Middle frontal gyrus (tissue), 1 donor: ENCODE measurements at regions not wholly inside any gene's neighbourhood (a gene's known extent, or its start where the extent isn't known, plus 50 kb on each side); places are given as distances from the start of the nearest gene placed in this dataset.

Source experiments
- DNase-seq: peaks from one replicate; pipeline ENCODE4 v3.0.0-alpha.2; 2015; ENCODE audit warnings: low spot score; ENCODE audit errors: extremely low spot score

- no peak for DNase-seq
These were observed 399.8 kb downstream of the HTR7 start for GRCh38 chr10:90458054-90458453.

DNA sequence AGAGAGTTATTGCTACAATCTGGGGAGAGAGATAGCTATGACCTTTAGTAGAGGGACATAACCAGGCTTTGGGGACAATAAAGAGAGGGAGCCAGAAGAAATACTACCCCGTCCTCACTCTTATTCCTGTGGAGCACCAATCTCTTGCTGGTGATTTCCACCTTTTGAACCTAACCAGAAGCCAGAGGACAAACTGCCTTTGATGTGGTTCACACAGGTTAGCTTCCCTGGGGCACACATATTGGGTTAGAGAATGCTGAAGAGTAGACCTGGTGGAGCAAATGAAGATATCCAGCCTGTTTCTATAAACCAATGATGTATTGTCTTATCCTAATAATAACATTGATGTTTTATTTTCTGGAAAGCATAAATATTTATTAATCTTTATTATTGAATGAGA is 399.3 kb downstream of the HTR7 start:
- DNase-seq = no peak

- no peak for DNase-seq
These were observed 396.2 kb downstream of the HTR7 start for GRCh38 chr10:90461437-90462155.

- DNase-seq = no peak
These were observed 394.9 kb downstream of the HTR7 start for GRCh38 chr10:90462749-90463470.

DNA sequence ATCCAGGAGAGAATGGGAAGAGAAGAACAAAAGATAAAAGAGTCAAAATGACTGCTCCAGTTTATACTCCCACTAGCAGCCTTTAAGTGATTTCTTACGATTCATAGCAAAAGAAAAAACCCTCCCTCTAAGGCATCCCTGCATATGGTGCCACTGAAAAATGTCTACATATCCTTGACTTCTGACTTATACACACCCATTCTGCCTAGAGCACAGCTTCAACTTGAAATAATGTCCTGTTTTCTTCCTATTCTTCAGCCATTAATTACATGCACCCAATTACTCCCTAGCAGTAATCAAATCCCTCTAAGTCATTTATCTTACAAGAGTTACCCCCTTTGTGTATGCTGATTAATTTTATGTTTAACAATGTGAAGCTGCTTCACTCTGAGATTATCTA is 393.5 kb downstream of the HTR7 start:
- no peak for DNase-seq

- DNase-seq = no peak
These were observed 386.9 kb downstream of the HTR7 start for GRCh38 chr10:90470966-90471365.

DNA sequence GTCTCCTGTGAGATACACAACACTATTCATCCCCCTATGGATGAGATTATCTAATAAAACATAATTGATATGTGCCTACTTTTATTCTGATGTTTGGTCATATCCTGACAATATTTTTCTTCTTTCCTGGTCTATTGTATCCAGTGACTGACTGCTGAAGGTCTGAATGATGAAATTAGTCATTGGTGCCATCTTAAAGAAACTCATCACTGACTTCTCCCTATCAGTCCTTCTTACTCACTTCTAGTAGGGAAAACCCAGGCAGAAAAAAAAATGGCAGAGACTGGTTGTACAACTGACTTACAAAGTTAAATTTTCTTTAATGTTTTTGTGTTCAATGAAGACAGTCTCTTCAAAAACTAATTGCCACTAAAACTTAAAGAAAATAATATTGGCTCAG is 377.4 kb downstream of the HTR7 start:
- no peak for DNase-seq

DNA sequence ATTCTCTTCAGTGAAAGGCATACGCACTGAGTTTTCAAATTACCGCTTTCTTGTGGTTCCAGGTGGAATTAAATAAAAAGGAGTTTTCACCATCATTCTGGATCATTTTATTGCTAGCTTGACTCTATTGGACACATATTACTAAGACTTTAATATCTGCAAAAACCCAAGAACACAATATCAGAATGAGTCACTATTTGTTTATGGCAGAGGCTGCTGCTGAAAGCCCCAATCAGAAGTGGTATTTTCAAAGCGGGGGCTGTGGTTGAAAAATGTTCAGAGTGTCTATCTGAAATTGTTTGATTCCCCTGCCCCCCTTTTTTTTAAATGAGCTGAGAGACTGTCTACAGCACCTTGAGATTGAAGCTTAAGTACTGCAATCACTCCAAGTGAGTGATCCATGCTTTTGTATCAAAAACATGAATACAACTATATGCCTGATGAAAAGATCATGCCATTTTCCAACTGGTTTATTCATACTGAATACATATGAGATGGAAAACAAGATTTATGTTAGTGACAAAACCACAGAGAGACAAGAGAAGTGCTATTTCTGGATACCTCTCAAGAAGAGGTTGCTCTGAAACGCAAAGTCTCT is 376.4 kb downstream of the HTR7 start:
- no peak for DNase-seq

- DNase-seq = no peak
These were observed 373.3 kb downstream of the HTR7 start for GRCh38 chr10:90484518-90484917.

GRCh38 chr10:90494183-90494582 is 363.7 kb downstream of the HTR7 start:
- DNase-seq = no peak

DNA sequence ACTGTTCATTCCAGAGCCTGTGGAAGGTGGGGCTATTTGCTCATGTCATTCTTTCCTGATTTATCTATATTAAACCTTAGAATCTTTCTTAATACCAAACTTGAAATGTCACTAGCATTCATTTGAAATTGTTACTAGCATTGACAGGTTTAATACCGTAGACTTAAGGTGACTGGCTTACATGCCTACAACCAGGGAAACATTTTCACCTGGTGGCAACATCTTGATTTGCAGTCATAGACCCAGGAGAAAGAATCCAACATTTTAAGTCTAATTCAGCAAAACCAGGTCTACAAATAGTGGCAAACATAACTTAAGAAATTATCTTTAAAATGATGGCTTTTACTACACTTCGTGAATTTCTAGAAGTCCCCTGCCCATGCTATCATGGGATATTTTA is 353.7 kb downstream of the HTR7 start:
- DNase-seq = no peak

- no peak for DNase-seq
These were observed 331.1 kb downstream of the HTR7 start for GRCh38 chr10:90526721-90527120.

DNA sequence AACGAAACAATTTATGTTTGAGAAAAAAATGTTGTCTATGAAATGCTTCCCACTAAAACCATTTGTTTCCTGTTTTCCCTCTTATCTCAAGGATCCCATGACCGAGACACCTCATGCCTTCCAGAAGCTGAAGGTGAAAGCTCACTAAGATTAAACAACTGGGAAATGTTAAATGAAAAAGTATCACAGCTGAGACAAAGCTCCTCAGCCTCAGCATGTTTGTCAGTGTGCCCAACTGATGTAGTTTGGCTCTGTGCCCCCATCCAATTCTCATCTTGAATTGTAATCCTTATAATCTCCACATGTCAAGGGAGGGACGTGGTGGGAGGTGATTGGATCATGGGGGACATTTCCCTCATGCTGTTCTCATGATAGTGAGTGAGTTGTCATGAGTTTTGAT is 327.3 kb downstream of the HTR7 start:
- DNase-seq = no peak

GRCh38 chr10:90557385-90557784 is 300.5 kb downstream of the HTR7 start:
- no peak for DNase-seq

DNA sequence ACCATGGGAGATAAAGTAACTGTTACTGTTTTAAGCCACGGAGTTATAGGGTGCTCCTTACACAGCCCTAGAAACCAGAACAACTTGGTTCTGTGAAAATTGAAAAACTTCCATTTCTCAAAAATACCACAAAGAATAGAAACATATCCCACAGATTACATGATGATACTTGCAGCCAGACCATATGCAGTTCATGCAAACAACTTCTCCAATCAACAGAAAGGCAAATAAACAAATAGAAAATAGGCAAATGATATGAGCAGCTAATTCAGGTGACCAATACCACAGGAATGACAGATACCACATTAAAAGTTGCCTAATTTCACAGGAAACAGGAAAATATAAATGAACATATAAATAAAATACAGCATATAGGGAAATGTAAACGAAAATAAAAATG is 297.5 kb downstream of the HTR7 start:
- no peak for DNase-seq

DNA sequence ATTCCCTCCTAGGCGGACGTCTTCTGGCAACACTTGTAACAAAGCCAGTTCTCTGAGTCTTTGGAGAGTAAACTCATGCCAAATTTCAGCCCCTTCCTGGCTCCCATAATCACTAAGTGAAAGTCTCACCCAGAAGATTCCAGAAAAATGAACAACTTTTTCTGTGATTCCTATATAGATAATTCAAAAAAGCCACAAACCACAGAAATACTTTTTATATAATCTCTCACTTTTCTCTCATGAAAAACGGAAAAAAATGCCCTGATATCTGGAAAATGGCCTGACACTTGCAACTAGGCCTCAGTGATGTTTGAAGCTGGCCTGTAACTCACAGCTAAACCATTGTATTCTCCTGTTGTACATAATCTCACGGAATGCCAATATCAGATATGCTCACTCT is 296.2 kb downstream of the HTR7 start:
- no peak for DNase-seq

- DNase-seq = no peak
These were observed 286.2 kb downstream of the HTR7 start for GRCh38 chr10:90571481-90572258.

DNA sequence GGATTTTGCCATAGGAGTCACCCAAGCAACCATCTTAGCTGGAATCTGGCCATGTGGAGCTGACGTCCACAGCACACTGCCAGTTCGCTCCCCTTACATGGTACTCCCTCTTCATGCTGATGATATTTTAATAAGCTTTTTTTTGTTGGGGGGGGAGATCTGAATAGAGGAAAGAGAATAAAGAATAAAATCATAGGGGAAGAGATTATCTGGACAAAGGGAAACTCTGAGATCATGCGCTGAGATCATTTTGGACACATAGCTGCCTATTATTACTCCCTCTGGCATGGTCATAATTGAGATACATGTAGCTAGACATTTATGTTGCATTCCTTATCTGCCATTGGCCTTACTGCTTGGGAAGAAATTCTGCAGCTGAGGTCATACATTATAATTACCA is 282.7 kb downstream of the HTR7 start:
- no peak for DNase-seq

DNA sequence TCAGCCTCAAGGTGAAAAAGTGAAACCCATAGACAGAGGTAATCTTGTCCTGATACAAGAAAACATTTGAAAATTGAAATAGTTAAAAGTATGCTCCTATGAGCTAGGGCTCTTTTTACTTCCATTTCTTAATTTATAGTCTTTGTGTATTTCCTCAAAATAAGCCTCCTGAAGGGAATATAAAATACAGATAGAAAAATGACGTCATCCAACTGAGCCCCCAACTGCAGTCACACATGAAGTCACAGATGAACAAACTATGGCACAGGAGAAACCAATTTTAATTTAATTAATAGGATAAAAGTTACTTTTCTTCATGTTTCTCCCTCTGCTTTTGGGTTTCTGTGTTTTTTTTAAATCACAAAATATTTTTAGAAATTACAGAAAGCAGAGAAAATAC is 280.3 kb downstream of the HTR7 start:
- DNase-seq = no peak

- DNase-seq = no peak
These were observed 278.1 kb downstream of the HTR7 start for GRCh38 chr10:90579602-90580242.

DNA sequence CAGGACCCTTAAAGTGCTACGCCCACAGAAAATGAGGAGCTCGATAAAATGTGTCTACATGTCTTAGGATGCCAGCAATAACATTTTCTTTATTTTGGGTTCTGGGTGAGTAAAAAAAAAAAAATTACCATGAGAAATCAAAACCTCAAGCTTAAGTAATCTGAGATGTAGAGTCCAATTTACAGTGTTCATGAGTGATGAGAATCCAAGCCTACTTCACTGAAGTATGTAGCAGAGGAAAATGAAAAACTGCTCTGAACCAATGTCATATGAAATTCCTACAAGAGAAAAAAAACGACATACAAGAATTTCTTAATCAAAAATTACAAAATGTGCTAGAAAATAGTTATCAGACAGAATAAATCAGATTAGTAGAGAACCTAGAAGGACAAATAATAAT is 274.4 kb downstream of the HTR7 start:
- no peak for DNase-seq
